Thyroid gland (tissue), 4 donors: ENCODE measurements at regions not wholly inside any gene's neighbourhood (a gene's known extent, or its start where the extent isn't known, plus 50 kb on each side); places are given as distances from the start of the nearest gene placed in this dataset.

Experiments
- DNase-seq, 2 donors: peaks; one replicate each; pipeline ENCODE4 v3.0.0-alpha.2; 2019
- H3K27ac ChIP-seq, 3 donors: fragments of 200-600 bp; sonication (generic); 1 replicate in 2 of 3; 2 replicates in 1 of 3; pipeline ENCODE4 v1.5.1; 2016 to 2019; ENCODE audit warnings: mild to moderate bottlenecking in 1 of 3, moderate library complexity in 1 of 3
- H3K27me3 ChIP-seq: fragments of 200-600 bp; sonication (generic); one replicate; pipeline ENCODE4 v1.5.1; 2019
- H3K36me3 ChIP-seq, 2 donors: fragments of 200-600 bp; sonication (generic); one replicate each; pipeline ENCODE4 v1.5.1; 2016 to 2019
- H3K4me1 ChIP-seq, 2 donors: fragments of 200-600 bp; sonication (generic); one replicate each; pipeline ENCODE4 v1.5.1; 2017 to 2019
- H3K4me3 ChIP-seq, 3 donors: fragments of 200-600 bp; sonication (generic); replicated peaks in 1 of 3; 1 replicate in 2 of 3; 2 replicates in 1 of 3; pipeline ENCODE4 v1.5.1; 2016; ENCODE audit warnings: mild to moderate bottlenecking in 1 of 3
- H3K9me3 ChIP-seq: fragments of 200-600 bp; sonication (generic); one replicate; pipeline ENCODE4 v1.5.1; 2017
- POLR2A ChIP-seq, 2 donors: fragments of 450-650 bp; IDR thresholded peaks; one replicate each; pipeline ENCODE4 v1.6.1; 2017; ENCODE audit warnings: antibody characterized with exemption in 2 of 2, mild to moderate bottlenecking in 2 of 2, moderate library complexity in 1 of 2
- WGBS, 2 donors: methylation state at CpG; one replicate each; pipeline ENCODE4 v1.1.5; 2017; 5-methylcytosine and 5-hydroxymethylcytosine counted together
- intact Hi-C: fragments of 100-400 bp; cut with DNase I; formaldehyde crosslinking; loops from one replicate; pipeline ENCODE4 v1.15.1; 2023
- TF ChIP-seq, protein P1 (sequence below), 6 experiments: fragments of 200-600 bp in 3 of 6; fragments of 450-650 bp in 3 of 6; sonication (generic) in 3 of 6; IDR thresholded peaks; one replicate each; pipeline ENCODE4 v1.5.1; 2016 to 2019; ENCODE audit warnings: antibody characterized with exemption in 6 of 6, mild to moderate bottlenecking in 2 of 6, inconsistent platforms in 1 of 6, moderate library complexity in 1 of 6

GRCh38 chr12:107223821-107224220 lies 130.5 kb upstream of the CRY1 start:
- no peaks in the 10 kb centered on the region for H3K27me3 ChIP-seq
- no peaks in the 10 kb centered on the region for H3K4me1 ChIP-seq

DNA sequence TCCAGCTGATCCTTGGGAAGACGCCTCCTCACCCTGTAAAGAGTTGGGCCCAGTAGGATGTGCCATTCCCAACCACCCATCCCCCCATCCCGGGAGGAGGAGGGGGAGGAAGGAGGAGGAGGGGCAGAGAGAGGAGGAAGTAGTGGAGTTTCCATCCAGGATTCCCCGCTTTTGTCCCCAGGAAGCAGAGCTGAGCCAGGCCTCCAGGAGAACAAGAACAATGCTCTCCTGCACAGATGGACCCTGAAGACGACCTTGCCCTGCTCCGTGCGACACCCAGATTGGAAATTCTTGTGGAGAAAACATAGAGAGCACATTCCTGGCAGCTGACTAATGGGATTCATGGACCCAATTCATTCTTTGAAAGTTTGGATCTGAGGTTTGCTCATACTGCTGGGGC lies 132.3 kb upstream of the CRY1 start:
- no peak for DNase-seq
- H3K27me3 ChIP-seq, result no peaks in the 10 kb centered on the region

More at GRCh38 chr12:107223821-107224220, 130.5 kb upstream of the CRY1 start:
- intact Hi-C loops, result no loop called here
- DNase-seq, result no peak
- no peaks in the 10 kb centered on the region for H3K9me3 ChIP-seq
- H3K27ac ChIP-seq, result no peak overlapping the region
- H3K4me3 ChIP-seq, result no peak overlapping the region
- 86 to 89% methylated on average over 5 of the region's 5 CpGs for WGBS, 2 donors
- TF ChIP-seq, protein P1, sequence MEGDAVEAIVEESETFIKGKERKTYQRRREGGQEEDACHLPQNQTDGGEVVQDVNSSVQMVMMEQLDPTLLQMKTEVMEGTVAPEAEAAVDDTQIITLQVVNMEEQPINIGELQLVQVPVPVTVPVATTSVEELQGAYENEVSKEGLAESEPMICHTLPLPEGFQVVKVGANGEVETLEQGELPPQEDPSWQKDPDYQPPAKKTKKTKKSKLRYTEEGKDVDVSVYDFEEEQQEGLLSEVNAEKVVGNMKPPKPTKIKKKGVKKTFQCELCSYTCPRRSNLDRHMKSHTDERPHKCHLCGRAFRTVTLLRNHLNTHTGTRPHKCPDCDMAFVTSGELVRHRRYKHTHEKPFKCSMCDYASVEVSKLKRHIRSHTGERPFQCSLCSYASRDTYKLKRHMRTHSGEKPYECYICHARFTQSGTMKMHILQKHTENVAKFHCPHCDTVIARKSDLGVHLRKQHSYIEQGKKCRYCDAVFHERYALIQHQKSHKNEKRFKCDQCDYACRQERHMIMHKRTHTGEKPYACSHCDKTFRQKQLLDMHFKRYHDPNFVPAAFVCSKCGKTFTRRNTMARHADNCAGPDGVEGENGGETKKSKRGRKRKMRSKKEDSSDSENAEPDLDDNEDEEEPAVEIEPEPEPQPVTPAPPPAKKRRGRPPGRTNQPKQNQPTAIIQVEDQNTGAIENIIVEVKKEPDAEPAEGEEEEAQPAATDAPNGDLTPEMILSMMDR (IDR thresholded peaks at IDR 0.05), result no peak
- TF ChIP-seq POLR2A (IDR thresholded peaks at IDR 0.05), result no peak
- no peaks in the 10 kb centered on the region for H3K36me3 ChIP-seq

DNA sequence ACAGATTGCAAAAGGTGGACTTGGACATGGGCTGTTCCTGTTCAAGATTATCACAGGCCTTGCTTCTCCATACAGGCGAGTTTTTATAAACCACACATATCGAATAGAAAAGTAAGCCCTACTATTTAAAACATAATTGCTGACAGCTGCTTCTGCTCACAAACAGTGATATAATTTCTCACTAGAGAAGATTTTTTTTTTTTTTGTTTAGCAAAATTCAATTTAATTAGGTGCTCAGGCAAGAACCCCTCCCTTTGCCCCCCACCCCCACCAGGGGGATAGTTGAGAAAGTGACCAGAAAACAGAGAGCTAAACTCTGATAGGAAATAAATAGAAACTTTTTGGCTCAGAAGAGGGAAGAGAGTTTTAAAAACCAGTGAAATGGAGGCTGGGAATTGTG lies 132.8 kb upstream of the CRY1 start:
- intact Hi-C loops, result no loop called here
- TF ChIP-seq, protein P1 (IDR thresholded peaks at IDR 0.05), result no peak
- TF ChIP-seq POLR2A (IDR thresholded peaks at IDR 0.05), result no peak
- WGBS, 2 donors, result 87 to 91% methylated on average over 2 of the region's 2 CpGs
- no peak overlapping the region for H3K4me3 ChIP-seq
- DNase-seq, result no peak
- H3K36me3 ChIP-seq, result no peaks in the 10 kb centered on the region
- H3K27ac ChIP-seq, result no peak overlapping the region
- H3K4me1 ChIP-seq, result no peaks in the 10 kb centered on the region
- no peaks in the 10 kb centered on the region for H3K27me3 ChIP-seq
- no peaks in the 10 kb centered on the region for H3K9me3 ChIP-seq

More for the DNA sequence above, 132.3 kb upstream of the CRY1 start:
- Histone ChIP-seq H3K27ac (no peak overlapping the region), H3K4me1 (no peaks in the 10 kb centered on the region), H3K9me3 (no peaks in the 10 kb centered on the region), H3K4me3 (no peak overlapping the region), H3K36me3 (no peaks in the 10 kb centered on the region)
- no peak for TF ChIP-seq POLR2A (IDR thresholded peaks at IDR 0.05)
- TF ChIP-seq, protein P1 (IDR thresholded peaks at IDR 0.05), result no peak
- intact Hi-C loops, result no loop called here
- 54 to 67% methylated on average over 6 of the region's 6 CpGs for WGBS, 2 donors

DNA sequence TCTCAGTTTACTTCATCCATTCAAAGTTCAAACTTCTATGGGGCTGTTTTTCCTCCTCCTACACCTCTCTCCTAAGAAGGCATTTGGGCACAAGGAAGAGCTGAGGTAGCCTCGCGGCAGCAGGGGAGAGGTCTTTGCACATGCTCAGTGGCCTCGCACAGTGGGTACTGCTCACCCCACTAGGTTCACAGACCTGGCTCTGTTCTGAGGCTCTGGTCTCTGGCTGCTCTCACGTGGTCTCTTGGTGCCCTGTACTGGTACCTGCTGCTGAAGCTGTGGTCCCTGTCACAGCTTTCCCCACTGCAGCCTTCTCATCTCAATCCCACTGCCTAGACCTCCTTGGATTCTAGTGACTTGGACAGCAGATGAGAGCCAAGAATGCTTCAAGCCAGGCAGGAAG lies 134.7 kb upstream of the CRY1 start:
- no peak for DNase-seq
- Histone ChIP-seq H3K9me3 (no peaks in the 10 kb centered on the region), H3K36me3 (no peaks in the 10 kb centered on the region), H3K4me1 (no peaks in the 10 kb centered on the region), H3K27ac (no peak overlapping the region), H3K27me3 (no peaks in the 10 kb centered on the region), H3K4me3 (no peak overlapping the region)
- 60 to 65% methylated on average over 4 of the region's 4 CpGs for WGBS, 2 donors
- TF ChIP-seq, protein P1 (IDR thresholded peaks at IDR 0.05), result no peak
- no peak for TF ChIP-seq POLR2A (IDR thresholded peaks at IDR 0.05)
- intact Hi-C loops, result no loop called here

DNA sequence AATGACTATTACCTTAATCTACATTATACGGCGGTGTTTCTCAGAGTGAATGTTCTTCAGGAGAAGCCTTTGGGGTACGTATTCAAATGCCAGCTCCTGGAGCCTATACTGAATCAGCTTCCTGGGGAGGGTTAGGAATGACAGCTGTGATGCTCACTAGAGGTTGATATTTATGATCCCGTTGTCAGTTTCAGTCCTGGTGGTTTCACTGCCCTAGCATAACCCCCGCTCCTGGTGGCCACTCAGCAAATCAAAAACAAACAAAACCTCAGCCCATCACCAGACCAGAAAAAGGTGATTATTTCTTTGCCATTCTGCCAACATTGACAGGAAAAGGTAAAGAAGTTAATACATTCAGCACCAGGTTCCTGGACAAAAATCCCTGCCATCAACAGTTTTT lies 136.5 kb upstream of the CRY1 start:
- 77 to 90% methylated on average over 5 of the region's 5 CpGs for WGBS, 2 donors
- no peaks in the 10 kb centered on the region for H3K27me3 ChIP-seq
- no peak for DNase-seq
- no peak for TF ChIP-seq POLR2A (IDR thresholded peaks at IDR 0.05)
- TF ChIP-seq, protein P1 (IDR thresholded peaks at IDR 0.05), result no peak
- H3K4me1 ChIP-seq, result no peaks in the 10 kb centered on the region
- H3K27ac ChIP-seq, result no peak overlapping the region
- no peaks in the 10 kb centered on the region for H3K36me3 ChIP-seq
- no peaks in the 10 kb centered on the region for H3K9me3 ChIP-seq
- H3K4me3 ChIP-seq, result no peak overlapping the region
- intact Hi-C loops, result no loop called here
